HK-2 (cell line): ENCODE measurements at regions not wholly inside any gene's neighbourhood (a gene's known extent, or its start where the extent isn't known, plus 50 kb on each side); places are given as distances from the start of the nearest gene placed in this dataset.
"Not testable (repeated sequence)": the region's sequence is repeated elsewhere in the genome, so short reads cannot be mapped to it uniquely, and the experiment has no call there.

Experiments
- DNase-seq: peaks from one replicate; pipeline ENCODE4 v3.0.0-alpha.2; 2018; ENCODE audit not compliant: unreplicated experiment

DNA sequence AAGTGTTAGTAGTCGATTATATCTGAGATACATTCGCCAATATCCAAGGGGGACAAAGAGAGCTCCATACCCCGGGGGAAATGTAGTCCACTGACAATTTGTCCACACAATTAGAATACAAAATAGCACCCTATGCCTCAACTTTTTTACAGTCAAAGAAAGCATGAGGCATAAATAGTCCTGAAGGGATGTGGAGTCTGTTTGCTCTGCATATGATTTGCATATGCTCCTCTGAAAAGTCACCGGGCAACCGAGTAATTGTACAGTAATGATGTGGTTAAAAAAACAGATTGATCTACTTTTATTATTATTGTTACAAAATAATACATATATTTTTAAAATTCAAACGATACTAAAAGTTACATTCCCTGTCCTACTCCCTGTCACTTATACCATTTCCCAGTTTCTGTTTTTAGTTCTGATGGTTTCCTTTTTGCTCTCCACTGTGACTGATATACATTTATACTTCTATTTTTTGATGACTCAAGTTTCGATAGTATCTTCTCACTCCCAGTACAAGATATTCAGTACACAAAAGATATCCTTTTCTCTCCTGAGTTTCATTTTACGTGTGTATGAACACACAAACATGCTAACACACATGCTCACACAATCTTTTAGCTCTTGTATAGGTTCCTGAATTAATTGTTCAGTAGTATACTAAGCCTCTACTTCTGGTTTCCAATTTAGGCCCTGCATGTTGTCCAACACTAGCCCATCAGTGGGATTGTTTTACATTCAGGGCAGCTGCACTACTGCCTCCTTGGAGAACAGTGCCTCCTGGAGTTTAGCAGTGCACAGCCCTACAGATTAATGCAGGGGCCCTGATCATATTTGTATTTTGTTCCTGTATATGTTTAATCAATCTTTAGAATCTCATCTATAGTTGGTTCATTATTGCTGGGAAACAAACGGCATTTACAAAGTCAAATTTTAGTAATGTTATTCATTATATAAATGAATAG, 130.9 kb downstream of the TES start:
- DNase-seq = no peak

- no peak for DNase-seq
Measured at GRCh38 chr7:116342125-116342524, 131.8 kb downstream of the TES start.

DNA sequence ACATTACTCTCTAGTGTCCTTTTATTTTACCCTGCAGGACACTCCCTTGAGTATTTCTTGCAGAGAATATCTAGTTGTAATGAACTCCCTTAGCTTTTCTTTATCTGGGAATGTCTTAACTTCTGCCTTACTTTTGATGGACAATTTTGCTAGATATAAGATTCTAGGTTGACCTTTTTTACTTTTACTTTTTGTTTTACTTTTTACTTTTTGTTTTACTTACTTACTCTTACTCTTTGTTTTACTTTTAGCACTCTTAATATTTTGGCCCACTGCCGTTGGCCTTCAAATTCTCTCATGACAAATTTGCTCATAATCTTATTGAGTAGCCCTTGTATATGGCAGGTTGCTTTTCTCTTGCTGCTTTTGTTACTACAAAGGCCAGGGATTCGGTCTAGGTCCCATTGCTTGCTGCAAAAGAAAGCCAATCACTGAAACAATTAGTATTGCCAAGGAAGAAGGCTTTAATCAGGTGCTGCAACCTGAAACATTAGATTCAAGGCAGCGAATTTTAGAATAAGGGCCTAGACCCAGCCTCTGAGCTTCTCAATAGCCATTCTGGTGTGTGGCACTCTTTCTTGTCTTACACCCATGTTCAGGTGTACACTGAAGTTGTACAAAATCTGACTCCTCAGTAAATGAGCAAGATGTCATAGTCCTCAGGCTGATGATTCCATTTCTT, 137.0 kb downstream of the TES start:
- DNase-seq = no peak

GRCh38 chr7:116348346-116348745, 138.0 kb downstream of the TES start:
- DNase-seq = no peak

GRCh38 chr7:116351966-116352365, 141.6 kb downstream of the TES start:
- DNase-seq = no peak

- DNase-seq = no peak
Measured at GRCh38 chr7:116353647-116354046, 143.3 kb downstream of the TES start.

DNA sequence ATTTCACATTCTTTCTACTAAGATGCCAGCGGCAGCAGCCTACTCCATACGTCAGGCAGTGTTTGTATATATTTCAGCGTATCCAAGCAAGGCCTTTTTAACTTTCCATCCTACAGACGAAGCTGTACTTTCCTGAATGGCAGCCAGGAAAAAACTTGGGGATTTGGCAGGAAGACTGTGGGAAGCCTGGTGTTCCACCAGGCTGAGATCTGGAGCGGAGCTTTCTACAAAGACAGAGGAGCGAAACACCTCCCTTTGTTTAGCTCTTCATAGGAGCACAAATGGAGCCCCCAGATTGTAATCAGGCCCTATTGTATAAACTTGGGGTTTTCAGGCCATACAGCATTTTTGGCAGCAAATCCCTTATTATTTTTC, 143.8 kb downstream of the TES start:
- no peak for DNase-seq

GRCh38 chr7:116354546-116355423, 144.4 kb downstream of the TES start:
- peak; percentile 78 for DNase-seq

DNA sequence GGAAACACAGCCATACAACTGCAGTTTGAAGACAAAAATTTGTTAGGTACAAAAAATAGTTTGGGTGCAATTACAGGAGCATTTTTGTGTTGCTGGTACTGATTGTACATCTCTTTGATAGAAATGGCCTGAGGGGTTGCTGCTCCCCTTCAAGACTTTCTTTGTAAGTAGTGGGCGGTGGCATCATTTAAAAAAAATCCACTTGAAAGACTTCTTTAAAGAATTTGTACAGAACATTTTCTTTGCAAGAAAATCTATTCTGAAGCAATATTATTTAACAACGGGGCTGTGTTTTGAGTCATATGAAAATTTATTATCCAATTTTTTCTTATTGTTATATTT, 144.1 kb upstream of the CAV2 start:
- DNase-seq = no peak

- DNase-seq = no peak
Measured at GRCh38 chr7:116356333-116356965, 143.1 kb upstream of the CAV2 start.

DNA sequence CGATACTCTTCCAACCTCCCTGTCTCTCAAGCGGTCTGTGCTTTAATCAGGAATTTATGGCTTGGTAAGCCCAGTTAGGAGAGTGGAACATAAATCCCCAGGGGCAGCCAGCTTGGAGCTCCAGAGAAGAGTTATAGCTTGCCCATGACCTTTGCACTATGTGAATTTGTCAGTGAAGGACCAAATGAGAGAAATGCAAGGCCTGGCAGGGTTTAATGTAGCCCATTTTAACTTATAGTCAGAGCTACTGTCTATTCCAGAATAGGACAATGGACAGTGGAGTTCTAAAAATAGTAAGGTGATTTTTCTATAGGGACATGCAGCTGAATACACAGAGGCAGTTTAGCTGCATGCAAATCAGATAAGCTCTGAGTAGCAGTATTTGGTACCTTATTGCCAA, 142.6 kb upstream of the CAV2 start:
- no peak for DNase-seq

GRCh38 chr7:116357781-116358670, 141.5 kb upstream of the CAV2 start:
- no peak for DNase-seq

GRCh38 chr7:116361767-116362166, 137.8 kb upstream of the CAV2 start:
- DNase-seq = no peak

DNA sequence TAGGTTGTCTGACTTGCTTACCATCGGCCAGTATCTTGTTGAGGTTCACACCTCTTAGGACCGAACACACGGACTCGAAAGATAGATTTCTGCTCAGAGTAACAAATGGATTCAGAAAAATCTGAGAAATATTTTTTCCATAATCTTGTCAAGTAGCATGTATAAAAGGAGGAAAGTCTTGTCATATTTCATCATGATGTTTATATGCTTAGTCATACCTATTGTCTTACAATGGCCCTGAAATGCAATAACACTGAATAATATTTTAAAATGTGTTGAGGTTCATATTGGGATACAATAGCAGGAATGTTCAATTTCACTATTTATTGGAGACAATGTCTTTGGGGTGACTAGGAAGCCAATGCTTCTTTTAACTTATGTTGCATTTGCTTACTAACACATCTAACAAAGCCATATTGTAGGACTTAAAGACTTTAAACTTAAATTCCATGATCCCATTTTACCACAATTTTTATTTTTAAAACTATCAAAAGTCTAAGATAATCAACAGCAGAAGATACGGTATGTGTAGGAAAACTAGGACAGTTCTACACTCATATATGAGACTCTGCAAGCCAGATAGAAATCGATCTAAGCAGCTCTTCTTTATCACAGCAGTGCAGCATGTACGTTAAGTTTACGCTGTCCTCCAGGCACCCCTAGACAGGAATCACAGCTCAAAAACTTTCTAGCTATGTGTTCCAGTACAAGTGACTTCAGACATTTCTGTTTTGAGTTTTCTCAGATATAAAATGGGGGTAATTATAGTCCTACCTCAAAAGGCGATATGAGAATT, 135.7 kb upstream of the CAV2 start:
- DNase-seq = no peak

GRCh38 chr7:116364469-116364868, 135.1 kb upstream of the CAV2 start:
- no peak for DNase-seq

- DNase-seq = no peak
Measured at GRCh38 chr7:116365797-116366196, 133.7 kb upstream of the CAV2 start.

DNA sequence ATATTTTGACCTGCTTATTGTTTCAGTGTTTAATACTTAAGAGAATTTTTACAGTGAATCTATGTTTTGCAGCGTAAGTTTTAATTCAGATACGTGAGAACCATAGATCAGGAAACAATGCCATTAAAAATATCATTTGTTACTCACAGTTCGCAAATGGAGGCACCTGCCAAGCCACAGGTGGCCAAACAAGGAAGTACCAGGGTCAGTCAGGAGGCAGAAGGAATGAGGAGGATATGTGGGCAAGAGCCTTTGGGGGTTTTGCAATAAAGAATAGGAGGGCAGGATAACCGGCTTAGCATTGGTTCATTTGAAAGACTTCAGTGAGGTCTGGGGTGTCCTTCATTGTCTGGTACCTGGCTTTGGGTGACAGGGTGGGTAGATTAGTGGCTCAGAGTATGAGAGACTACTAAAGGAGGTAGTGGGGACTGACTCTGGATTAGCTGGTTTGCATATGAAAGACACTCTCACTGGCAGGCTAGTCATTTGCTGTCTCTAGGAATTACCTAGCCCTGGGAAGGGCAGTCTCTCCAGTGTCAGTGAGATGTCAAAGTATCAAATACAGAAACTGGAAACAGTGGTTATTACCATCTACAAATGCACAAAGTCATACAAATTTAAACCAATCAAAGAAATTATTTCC, 132.2 kb upstream of the CAV2 start:
- no peak for DNase-seq

- DNase-seq = no peak
Measured at GRCh38 chr7:116368965-116369364, 130.6 kb upstream of the CAV2 start.

DNA sequence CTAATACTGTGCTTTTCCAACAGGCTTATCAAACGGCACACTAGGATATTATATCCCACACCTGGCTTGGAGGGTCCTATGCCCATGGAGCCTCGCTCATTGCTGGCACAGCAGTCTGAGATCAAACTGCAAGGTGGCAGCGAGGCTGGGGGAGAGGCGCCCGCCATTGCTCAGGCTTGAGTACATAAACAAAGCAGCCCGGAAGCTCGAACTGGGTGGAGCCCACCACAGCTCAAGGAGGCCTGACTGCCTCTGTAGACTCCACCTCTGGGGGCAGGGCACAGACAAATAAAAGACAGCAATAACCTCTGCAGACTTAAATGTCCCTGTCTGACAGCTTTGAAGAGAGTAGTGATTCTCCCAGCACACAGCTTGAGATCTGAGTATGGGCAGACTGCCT, 128.0 kb upstream of the CAV2 start:
- not testable (repeated sequence) for DNase-seq
